Tibial nerve (tissue), 4 donors: ENCODE measurements at regions not wholly inside any gene's neighbourhood (a gene's known extent, or its start where the extent isn't known, plus 50 kb on each side); places are given as distances from the start of the nearest gene placed in this dataset.
"Not testable (repeated sequence)": the region's sequence is repeated elsewhere in the genome, so short reads cannot be mapped to it uniquely, and the experiment has no call there.

ENCODE experiments used
- DNase-seq, 2 donors: peaks; one replicate each; pipeline ENCODE4 v3.0.0-alpha.2; 2019; ENCODE audit warnings: low spot score in 2 of 2
- H3K27ac ChIP-seq, 4 donors: fragments of 200-600 bp; sonication (generic) in 3 of 4; one replicate each; pipeline ENCODE4 v1.5.1; 2017 to 2019; ENCODE audit warnings: mild to moderate bottlenecking in 1 of 4
- H3K27me3 ChIP-seq, 2 donors: fragments of 200-600 bp; sonication (generic) in 1 of 2; one replicate each; pipeline versions ENCODE4 v1.5.1 to v1.6.0; 2017 to 2019
- H3K36me3 ChIP-seq, 3 donors: fragments of 200-600 bp; sonication (generic); one replicate each; pipeline ENCODE4 v1.5.1; 2018 to 2019
- H3K4me1 ChIP-seq, 4 donors: fragments of 200-600 bp; sonication (generic) in 3 of 4; one replicate each; pipeline ENCODE4 v1.5.1; 2017 to 2019
- H3K4me3 ChIP-seq, 4 donors: fragments of 200-600 bp; sonication (generic) in 3 of 4; one replicate each; pipeline ENCODE4 v1.5.1; 2017 to 2019; ENCODE audit warnings: mild to moderate bottlenecking in 1 of 4, moderate library complexity in 1 of 4
- H3K9me3 ChIP-seq, 4 donors: fragments of 200-600 bp; sonication (generic) in 3 of 4; one replicate each; pipeline ENCODE4 v1.5.1; 2017 to 2019
- EP300 ChIP-seq, 2 donors: sonication (generic); formaldehyde crosslinking; IDR thresholded peaks; one replicate each; pipeline ENCODE4 v1.6.1; 2017; ENCODE audit warnings: antibody characterized with exemption in 2 of 2, mild to moderate bottlenecking in 1 of 2
- POLR2A ChIP-seq, 2 donors: fragments of 450-650 bp; IDR thresholded peaks; one replicate each; pipeline ENCODE4 v1.6.1; 2017; ENCODE audit warnings: antibody characterized with exemption in 2 of 2, mild to moderate bottlenecking in 2 of 2, moderate library complexity in 2 of 2
- whole genome bisulfite sequencing, 2 donors: methylation state at CpG; one replicate each; pipeline ENCODE4 v1.1.5; 2018; 5-methylcytosine and 5-hydroxymethylcytosine counted together
- TF ChIP-seq, protein P1 (sequence below), 5 experiments: fragments of 200-600 bp in 3 of 5; fragments of 450-650 bp in 2 of 5; sonication (generic) in 3 of 5; IDR thresholded peaks; one replicate each; pipeline ENCODE4 v1.5.1; 2016 to 2019; ENCODE audit warnings: antibody characterized with exemption in 5 of 5, mild to moderate bottlenecking in 3 of 5, moderate library complexity in 2 of 5

DNA sequence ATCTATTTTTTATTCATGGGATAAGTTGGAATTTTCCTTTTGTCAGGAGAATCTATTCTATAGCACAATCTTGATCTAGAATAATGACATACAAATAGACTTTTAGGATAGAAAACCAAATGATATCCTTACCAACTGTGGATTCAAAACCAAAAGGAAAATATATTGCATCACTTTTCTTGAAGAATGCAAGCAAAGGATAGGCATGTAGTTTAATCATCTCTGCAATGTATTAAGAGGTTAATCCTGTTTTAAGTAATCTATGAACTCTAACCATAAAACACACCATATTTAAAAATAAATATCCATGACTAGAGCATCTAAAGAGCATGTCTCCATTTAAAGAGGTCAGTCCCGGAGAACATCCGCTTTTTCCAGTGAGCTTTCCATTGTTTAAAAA is 106.7 kb upstream of the CNKSR3 start:
- WGBS, 2 donors, result 94 to 95% methylated on average over 2 of the region's 2 CpGs
- Histone ChIP-seq H3K27ac (no peak overlapping the region), H3K36me3 (no peaks in the 10 kb centered on the region), H3K9me3 (no peaks in the 10 kb centered on the region), H3K4me1 (peaks cover 0 to 13% (median 0%) of the 10 kb centered on the region in 4 donors), H3K4me3 (no peak overlapping the region), H3K27me3 (no peaks in the 10 kb centered on the region)
- TF ChIP-seq, protein P1, sequence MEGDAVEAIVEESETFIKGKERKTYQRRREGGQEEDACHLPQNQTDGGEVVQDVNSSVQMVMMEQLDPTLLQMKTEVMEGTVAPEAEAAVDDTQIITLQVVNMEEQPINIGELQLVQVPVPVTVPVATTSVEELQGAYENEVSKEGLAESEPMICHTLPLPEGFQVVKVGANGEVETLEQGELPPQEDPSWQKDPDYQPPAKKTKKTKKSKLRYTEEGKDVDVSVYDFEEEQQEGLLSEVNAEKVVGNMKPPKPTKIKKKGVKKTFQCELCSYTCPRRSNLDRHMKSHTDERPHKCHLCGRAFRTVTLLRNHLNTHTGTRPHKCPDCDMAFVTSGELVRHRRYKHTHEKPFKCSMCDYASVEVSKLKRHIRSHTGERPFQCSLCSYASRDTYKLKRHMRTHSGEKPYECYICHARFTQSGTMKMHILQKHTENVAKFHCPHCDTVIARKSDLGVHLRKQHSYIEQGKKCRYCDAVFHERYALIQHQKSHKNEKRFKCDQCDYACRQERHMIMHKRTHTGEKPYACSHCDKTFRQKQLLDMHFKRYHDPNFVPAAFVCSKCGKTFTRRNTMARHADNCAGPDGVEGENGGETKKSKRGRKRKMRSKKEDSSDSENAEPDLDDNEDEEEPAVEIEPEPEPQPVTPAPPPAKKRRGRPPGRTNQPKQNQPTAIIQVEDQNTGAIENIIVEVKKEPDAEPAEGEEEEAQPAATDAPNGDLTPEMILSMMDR (IDR thresholded peaks at IDR 0.05), result no peak
- TF ChIP-seq POLR2A (IDR thresholded peaks at IDR 0.05) (no peak), EP300 (IDR thresholded peaks at IDR 0.05) (no peak)
- no peak for DNase-seq

DNA sequence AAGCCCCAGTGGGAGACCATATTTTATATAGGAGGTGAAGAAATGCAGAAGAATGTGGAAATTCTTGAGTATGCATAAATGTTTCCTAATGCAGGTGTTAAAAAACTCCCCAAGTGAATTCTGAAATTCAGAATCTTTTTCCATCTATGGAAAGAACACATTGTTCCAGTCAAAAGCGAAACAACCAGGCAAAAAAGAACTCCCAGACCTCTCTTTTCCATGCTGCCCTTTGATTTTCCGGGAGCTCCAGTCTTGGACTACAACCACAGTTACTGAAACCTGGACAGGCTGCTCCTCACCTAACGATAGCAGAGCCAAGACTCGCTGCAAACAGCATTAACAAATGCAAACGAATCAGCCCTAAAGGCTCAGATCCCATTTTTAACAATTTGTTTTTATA is 108.7 kb upstream of the CNKSR3 start:
- no peaks in the 10 kb centered on the region for H3K9me3 ChIP-seq
- WGBS, 2 donors, result 51 to 55% methylated on average over 5 of the region's 5 CpGs
- DNase-seq, result no peak
- no peaks in the 10 kb centered on the region for H3K27me3 ChIP-seq
- H3K4me1 ChIP-seq, result peaks cover 0 to 13% (median 0%) of the 10 kb centered on the region in 4 donors
- no peaks in the 10 kb centered on the region for H3K36me3 ChIP-seq
- H3K27ac ChIP-seq, result peak overlapping the region in 1 of 4 donors; percentile 49
- H3K4me3 ChIP-seq, result no peak overlapping the region
- peak; percentile 42 to 53 for TF ChIP-seq EP300 (IDR thresholded peaks at IDR 0.05)
- TF ChIP-seq POLR2A (IDR thresholded peaks at IDR 0.05), result no peak

DNA sequence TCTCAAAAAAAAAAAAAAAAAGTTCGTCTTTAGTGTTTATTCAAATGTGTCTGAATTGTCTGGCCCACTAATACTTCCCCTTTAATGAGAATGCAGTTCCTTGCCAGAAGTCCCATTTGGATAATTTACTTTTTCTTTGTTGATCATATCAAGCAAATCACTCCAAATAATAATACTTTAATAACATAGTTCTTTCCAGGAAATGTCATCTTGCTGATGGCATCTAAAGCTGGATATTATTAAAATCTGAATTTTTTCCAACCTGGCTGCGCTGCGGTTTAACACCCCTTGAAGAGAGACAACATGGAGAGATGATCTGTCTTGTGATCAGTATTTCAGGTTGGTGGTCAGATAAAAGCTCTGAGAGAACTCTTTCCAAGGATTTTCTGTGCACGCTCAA is 111.2 kb upstream of the CNKSR3 start:
- WGBS, 2 donors, result 61 to 63% methylated on average over 4 of the region's 4 CpGs
- no peak for TF ChIP-seq EP300 (IDR thresholded peaks at IDR 0.05)

DNA sequence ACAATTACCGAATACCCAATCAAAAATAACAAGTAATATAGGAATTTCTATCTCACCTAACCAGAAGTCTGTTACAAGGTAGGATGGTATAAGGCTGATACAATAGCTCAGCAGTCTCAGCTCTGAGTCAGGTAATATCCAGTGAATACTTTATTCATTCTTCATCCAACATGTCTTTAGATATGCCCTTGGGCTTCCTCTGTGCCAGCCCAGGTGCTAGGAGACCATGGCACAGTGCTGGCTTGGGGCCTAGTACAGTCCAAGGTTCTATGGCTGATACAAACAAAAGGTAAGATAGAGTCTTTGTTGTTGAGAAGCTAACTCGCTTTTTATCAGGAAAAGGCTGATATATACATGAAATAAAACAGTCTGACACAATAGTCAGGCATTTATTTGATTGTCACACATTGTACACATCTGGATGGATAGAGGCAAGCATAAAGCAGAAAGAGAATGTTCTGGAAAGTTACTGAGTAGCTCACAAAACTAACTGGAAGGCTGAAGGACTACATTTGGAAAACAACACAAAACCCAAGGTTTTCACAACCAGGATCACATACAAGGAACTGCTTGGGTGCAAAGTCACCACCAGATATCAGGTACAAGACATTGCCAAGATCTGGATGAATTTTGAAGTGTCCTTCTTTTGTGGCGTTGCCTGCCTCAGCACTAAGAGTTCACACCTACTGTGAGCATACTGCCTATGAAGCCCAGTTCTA is 110.4 kb upstream of the SCAF8 start:
- TF ChIP-seq EP300 (IDR thresholded peaks at IDR 0.05), result no peak
- TF ChIP-seq, protein P1 (IDR thresholded peaks at IDR 0.05), result no peak
- TF ChIP-seq POLR2A (IDR thresholded peaks at IDR 0.05), result no peak
- H3K27ac ChIP-seq, result no peak overlapping the region

More for the DNA sequence above, 111.2 kb upstream of the CNKSR3 start:
- no peaks in the 10 kb centered on the region for H3K27me3 ChIP-seq
- no peak overlapping the region for H3K4me3 ChIP-seq
- peaks cover 0 to 14% (median 0%) of the 10 kb centered on the region in 4 donors for H3K4me1 ChIP-seq
- DNase-seq, result no peak
- H3K27ac ChIP-seq, result no peak overlapping the region
- no peaks in the 10 kb centered on the region for H3K36me3 ChIP-seq
- H3K9me3 ChIP-seq, result no peaks in the 10 kb centered on the region

DNA sequence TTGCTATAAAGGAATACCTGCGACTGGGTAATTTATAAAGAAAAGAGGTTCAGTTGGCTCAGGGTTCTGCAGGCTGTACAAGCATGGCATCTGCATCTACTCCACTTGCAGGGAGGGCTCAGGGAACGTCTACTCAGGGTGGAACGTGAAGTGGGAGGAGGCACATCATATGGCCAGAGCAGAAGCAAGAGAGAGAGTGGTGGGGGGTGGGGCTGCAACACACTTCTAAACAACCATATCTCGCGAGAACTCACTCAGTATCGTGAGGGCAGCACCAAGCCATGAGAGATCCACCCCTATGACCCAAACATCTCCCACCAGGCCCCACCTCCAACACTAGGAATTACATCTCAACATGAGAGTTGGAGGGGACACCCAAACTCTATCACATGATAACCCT is 109.8 kb upstream of the SCAF8 start:
- H3K27me3 ChIP-seq, result no peaks in the 10 kb centered on the region
- peaks cover 0 to 14% (median 0%) of the 10 kb centered on the region in 4 donors for H3K4me1 ChIP-seq
- 89 to 96% methylated on average over 6 of the region's 6 CpGs for WGBS, 2 donors
- H3K9me3 ChIP-seq, result no peaks in the 10 kb centered on the region
- TF ChIP-seq, protein P1 (IDR thresholded peaks at IDR 0.05), result no peak
- TF ChIP-seq POLR2A (IDR thresholded peaks at IDR 0.05) (no peak), EP300 (IDR thresholded peaks at IDR 0.05) (no peak)
- DNase-seq, result no peak
- no peak overlapping the region for H3K27ac ChIP-seq
- no peaks in the 10 kb centered on the region for H3K36me3 ChIP-seq
- H3K4me3 ChIP-seq, result no peak overlapping the region

More for the DNA sequence above, 110.4 kb upstream of the SCAF8 start:
- H3K4me1 ChIP-seq, result peaks cover 0 to 14% (median 0%) of the 10 kb centered on the region in 4 donors
- WGBS, 2 donors, result 92 to 93% methylated on average over 3 of the region's 3 CpGs
- H3K9me3 ChIP-seq, result no peaks in the 10 kb centered on the region
- DNase-seq, result no peak
- H3K36me3 ChIP-seq, result no peaks in the 10 kb centered on the region
- H3K4me3 ChIP-seq, result no peak overlapping the region
- H3K27me3 ChIP-seq, result no peaks in the 10 kb centered on the region

DNA sequence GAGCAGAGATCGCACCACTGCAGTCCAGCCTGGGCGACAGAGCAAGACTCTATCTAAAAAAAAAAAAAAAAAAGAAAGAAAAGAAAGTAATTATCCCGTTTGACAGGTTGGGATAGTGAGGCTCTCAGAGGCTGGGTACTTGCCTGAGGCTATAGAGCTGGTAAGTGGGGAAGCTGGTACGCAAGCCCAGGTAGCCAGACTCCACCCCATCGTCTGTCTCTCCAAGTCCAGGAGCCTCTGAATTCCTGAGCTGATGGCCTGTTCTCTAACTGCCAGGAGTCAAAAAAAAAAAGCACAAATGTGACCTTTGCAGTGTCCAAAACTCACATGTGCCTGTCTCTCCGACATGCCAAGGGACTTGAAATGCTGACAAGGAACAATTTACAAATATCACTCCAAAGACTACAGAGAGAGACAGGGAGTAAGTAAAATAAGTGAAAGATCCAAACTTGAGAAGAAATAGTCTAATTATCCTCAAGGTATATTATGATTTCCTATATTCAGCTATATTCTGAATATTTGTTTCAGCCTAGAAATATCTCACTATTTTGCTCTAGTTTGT is 109.1 kb upstream of the SCAF8 start:
- H3K4me1 ChIP-seq, result peaks cover 0 to 14% (median 0%) of the 10 kb centered on the region in 4 donors
- H3K4me3 ChIP-seq, result no peak overlapping the region
- no peaks in the 10 kb centered on the region for H3K36me3 ChIP-seq
- no peaks in the 10 kb centered on the region for H3K9me3 ChIP-seq
- no peaks in the 10 kb centered on the region for H3K27me3 ChIP-seq
- TF ChIP-seq POLR2A (IDR thresholded peaks at IDR 0.05) (no peak), EP300 (IDR thresholded peaks at IDR 0.05) (no peak)
- TF ChIP-seq, protein P1 (IDR thresholded peaks at IDR 0.05), result no peak
- H3K27ac ChIP-seq, result no peak overlapping the region
- 88 to 89% methylated on average over 6 of the region's 6 CpGs for WGBS, 2 donors
- DNase-seq, result no peak

DNA sequence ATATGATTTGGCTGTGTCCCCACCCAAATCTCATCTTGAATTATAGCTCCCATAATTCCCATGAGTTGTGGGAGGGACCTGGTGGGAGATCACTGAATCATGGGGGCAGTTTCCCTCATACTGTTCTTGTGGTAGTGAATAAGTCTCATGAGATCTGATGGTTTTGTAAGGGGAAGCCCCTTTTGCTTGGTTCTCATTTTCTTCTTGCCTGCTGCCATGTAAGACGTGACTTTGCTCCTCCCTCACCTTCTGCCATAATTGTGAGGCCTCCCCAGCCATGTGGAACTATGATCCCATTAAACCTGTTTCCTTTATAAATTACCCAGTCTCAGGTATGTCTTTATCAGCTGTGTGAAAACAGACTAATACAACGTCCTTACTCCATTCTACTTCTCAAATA is 108.5 kb upstream of the SCAF8 start:
- H3K27me3 ChIP-seq, H3K27ac ChIP-seq, H3K9me3 ChIP-seq, DNase-seq, H3K4me3 ChIP-seq, H3K36me3 ChIP-seq: not testable (repeated sequence)
- H3K4me1 ChIP-seq, result peaks cover 0 to 14% (median 0%) of the 10 kb centered on the region in 4 donors
- WGBS, 2 donors, result 80 to 82% methylated on average over 2 of the region's 2 CpGs
